Mesothelial cell of epicardium (in vitro differentiated cells): ENCODE measurements at regions not wholly inside any gene's neighbourhood (a gene's known extent, or its start where the extent isn't known, plus 50 kb on each side); places are given as distances from the start of the nearest gene placed in this dataset.

Experiments
- DNase-seq, 2 experiments: peaks; one replicate each; pipeline ENCODE4 v3.0.0; 2021; ENCODE audit warnings: low spot score in 2 of 2; ENCODE audit not compliant: unreplicated experiment in 2 of 2
- H3K27ac Mint-ChIP-seq: 2 replicates; pipeline ENCODE4 v1.8.0; 2021; ENCODE audit warnings: mixed read lengths
- H3K27me3 Mint-ChIP-seq: 2 replicates; pipeline ENCODE4 v1.8.0; 2021; ENCODE audit warnings: low read depth, mixed read lengths
- H3K36me3 Mint-ChIP-seq: 2 replicates; pipeline ENCODE4 v1.8.0; 2021; ENCODE audit warnings: mixed read lengths
- H3K4me1 Mint-ChIP-seq: 2 replicates; pipeline ENCODE4 v1.8.0; 2021; ENCODE audit warnings: mixed read lengths
- H3K4me3 Mint-ChIP-seq: 2 replicates; pipeline ENCODE4 v1.8.0; 2021; ENCODE audit warnings: mild to moderate bottlenecking, moderate library complexity, mixed read lengths
- H3K9me3 Mint-ChIP-seq: 2 replicates; pipeline ENCODE4 v1.8.0; 2021; ENCODE audit warnings: mixed read lengths
- TF ChIP-seq, protein P1 (sequence below): fragments of 200-600 bp; sonication (generic); IDR thresholded peaks from one replicate; pipeline ENCODE4 v1.5.0; 2021; ENCODE audit warnings: antibody characterized with exemption; ENCODE audit not compliant: unreplicated experiment

DNA sequence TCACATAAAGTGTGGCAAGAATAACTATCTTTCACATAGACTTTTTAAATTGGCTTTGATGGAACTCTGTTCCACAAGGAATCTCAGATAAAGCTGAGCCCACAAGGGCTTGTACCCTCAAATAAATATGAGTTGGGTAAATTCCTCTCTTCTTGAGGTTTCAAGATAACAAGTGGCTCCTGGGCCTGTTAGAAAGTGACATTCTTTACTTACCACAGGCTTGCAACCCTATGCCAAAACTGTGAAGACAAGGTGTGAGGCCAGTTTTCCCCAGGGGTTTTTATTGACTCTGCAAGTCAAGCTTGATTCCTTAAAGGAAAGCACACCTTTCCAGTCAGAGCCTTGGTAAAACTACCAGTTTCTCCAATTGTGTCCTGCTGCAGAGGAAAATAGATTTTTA is 664.8 kb upstream of the GJE1 start:
- no peaks in the 10 kb centered on the region for H3K4me1 Mint-ChIP-seq
- no peak overlapping the region for H3K27ac Mint-ChIP-seq
- TF ChIP-seq, protein P1, sequence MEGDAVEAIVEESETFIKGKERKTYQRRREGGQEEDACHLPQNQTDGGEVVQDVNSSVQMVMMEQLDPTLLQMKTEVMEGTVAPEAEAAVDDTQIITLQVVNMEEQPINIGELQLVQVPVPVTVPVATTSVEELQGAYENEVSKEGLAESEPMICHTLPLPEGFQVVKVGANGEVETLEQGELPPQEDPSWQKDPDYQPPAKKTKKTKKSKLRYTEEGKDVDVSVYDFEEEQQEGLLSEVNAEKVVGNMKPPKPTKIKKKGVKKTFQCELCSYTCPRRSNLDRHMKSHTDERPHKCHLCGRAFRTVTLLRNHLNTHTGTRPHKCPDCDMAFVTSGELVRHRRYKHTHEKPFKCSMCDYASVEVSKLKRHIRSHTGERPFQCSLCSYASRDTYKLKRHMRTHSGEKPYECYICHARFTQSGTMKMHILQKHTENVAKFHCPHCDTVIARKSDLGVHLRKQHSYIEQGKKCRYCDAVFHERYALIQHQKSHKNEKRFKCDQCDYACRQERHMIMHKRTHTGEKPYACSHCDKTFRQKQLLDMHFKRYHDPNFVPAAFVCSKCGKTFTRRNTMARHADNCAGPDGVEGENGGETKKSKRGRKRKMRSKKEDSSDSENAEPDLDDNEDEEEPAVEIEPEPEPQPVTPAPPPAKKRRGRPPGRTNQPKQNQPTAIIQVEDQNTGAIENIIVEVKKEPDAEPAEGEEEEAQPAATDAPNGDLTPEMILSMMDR: no peak
- no peaks in the 10 kb centered on the region for H3K27me3 Mint-ChIP-seq
- no peaks in the 10 kb centered on the region for H3K36me3 Mint-ChIP-seq
- no peak for DNase-seq
- H3K9me3 Mint-ChIP-seq: peaks cover 20% of the 10 kb centered on the region
- H3K4me3 Mint-ChIP-seq: no peak overlapping the region

- Mint-ChIP-seq H3K27ac (no peak overlapping the region), H3K4me3 (no peak overlapping the region), H3K4me1 (no peaks in the 10 kb centered on the region), H3K27me3 (no peaks in the 10 kb centered on the region), H3K9me3 (peaks cover 20% of the 10 kb centered on the region), H3K36me3 (no peaks in the 10 kb centered on the region)
- no peak for DNase-seq
- TF ChIP-seq, protein P1: no peak
Observed at GRCh38 chr6:141467041-141467440, 665.7 kb upstream of the GJE1 start.

- Mint-ChIP-seq H3K36me3 (no peaks in the 10 kb centered on the region), H3K4me1 (no peaks in the 10 kb centered on the region), H3K27ac (no peak overlapping the region), H3K9me3 (peaks cover 11% of the 10 kb centered on the region), H3K27me3 (no peaks in the 10 kb centered on the region), H3K4me3 (no peak overlapping the region)
- TF ChIP-seq, protein P1: no peak
- DNase-seq: no peak
Observed at GRCh38 chr6:141464896-141465295, 667.8 kb upstream of the GJE1 start.

DNA sequence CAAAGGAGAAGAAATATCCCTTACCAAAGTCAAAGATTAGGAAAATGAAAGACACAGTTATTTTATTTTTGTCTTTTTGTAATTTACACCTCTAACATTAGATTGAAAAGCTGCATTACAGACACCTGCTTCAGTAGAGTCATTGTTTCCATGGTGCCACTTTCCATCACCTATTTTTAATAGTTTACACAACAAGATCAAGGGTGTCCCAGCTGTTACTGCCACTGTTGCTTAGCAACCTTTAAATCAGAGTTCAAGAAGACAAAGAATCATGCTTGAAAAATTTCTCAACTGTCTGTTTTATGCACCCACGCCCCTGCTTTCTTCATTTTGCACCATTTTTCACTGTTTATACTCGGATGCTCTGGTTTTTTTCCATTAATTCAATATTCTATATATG is 668.2 kb upstream of the GJE1 start:
- H3K4me3 Mint-ChIP-seq: no peak overlapping the region
- no peaks in the 10 kb centered on the region for H3K4me1 Mint-ChIP-seq
- no peaks in the 10 kb centered on the region for H3K27me3 Mint-ChIP-seq
- H3K27ac Mint-ChIP-seq: no peak overlapping the region
- H3K9me3 Mint-ChIP-seq: peaks cover 7% of the 10 kb centered on the region
- no peaks in the 10 kb centered on the region for H3K36me3 Mint-ChIP-seq
- DNase-seq: no peak
- TF ChIP-seq, protein P1: no peak

DNA sequence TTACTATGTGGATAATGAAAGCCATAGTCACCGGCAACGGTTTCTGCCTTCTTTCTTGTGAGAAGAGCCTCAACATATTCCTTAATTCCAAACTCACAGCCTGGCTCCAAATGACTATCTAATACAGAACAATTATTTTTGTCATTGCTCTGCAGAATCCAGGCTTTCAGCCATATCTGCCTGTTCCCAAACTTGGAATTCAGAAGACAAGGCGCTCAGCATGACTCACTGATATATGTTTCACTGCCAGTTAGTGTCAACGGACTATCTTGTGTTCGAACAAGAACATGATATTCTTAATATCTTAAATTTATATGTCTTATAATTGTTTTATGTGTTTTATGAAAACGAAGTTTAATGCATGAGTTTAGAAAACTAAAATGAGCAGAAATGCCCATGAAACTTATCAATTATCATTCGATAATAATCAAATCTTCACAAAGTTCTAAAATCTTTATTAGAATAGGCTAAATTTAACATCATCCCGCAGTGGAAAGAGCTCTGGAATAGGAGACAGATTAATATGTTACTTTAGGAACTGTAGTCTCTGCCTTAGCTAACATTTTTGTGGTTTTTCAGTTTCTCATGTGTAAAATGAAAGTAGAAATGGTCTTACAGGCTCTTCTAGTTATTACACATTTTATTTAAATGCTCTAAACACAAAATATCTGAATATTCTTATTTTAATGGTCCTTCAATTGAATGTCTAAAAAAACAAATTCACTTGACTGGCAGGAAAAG is 669.3 kb upstream of the GJE1 start:
- H3K36me3 Mint-ChIP-seq: no peaks in the 10 kb centered on the region

More for the DNA sequence above, 669.3 kb upstream of the GJE1 start:
- DNase-seq: no peak
- H3K27me3 Mint-ChIP-seq: no peaks in the 10 kb centered on the region
- peaks cover 1% of the 10 kb centered on the region for H3K9me3 Mint-ChIP-seq
- TF ChIP-seq, protein P1: no peak
- no peak overlapping the region for H3K27ac Mint-ChIP-seq
- no peaks in the 10 kb centered on the region for H3K4me1 Mint-ChIP-seq
- no peak overlapping the region for H3K4me3 Mint-ChIP-seq
